Activated naive CD4-positive, alpha-beta T cell treated with anti-CD3 and anti-CD28 coated beads for 36 hours (primary cell): ENCODE measurements at regions not wholly inside any gene's neighbourhood (a gene's known extent, or its start where the extent isn't known, plus 50 kb on each side); places are given as distances from the start of the nearest gene placed in this dataset.

Source experiments
- CTCF ChIA-PET: fragments of 350-600 bp; sonication (Branson Sonifier 250); formaldehyde crosslinking; loops from one replicate; lab custom pipeline; 2021; ENCODE audit warnings: antibody characterized with exemption; lab: Charles Lee
- DNase-seq: peaks from one replicate; pipeline ENCODE4 v3.0.0-alpha.2; 2020
- H3K27ac Mint-ChIP-seq: one replicate; pipeline ENCODE4 v1.8.0; 2021; ENCODE audit warnings: mild to moderate bottlenecking, mixed read lengths
- H3K27me3 Mint-ChIP-seq: one replicate; pipeline ENCODE4 v1.8.0; 2021; ENCODE audit warnings: low read depth, mixed read lengths
- H3K36me3 Mint-ChIP-seq: one replicate; pipeline ENCODE4 v1.8.0; 2021; ENCODE audit warnings: low read depth, mixed read lengths
- H3K4me1 Mint-ChIP-seq: one replicate; pipeline ENCODE4 v1.8.0; 2021; ENCODE audit warnings: low read depth, mixed read lengths
- H3K4me3 Mint-ChIP-seq: one replicate; pipeline ENCODE4 v1.8.0; 2021; ENCODE audit warnings: mild to moderate bottlenecking, moderate library complexity, mixed read lengths
- H3K9me3 Mint-ChIP-seq: one replicate; pipeline ENCODE4 v1.8.0; 2021; ENCODE audit warnings: mixed read lengths
- intact Hi-C: fragments of 100-400 bp; cut with micrococcal nuclease; formaldehyde crosslinking; loops from one replicate; pipeline ENCODE4 v1.15.1; 2023

GRCh38 chr12:4015225-4016091 lies 142.3 kb upstream of the PARP11 start:
- Mint-ChIP-seq H3K27ac (no peak overlapping the region), H3K9me3 (no peaks in the 10 kb centered on the region), H3K4me1 (no peaks in the 10 kb centered on the region), H3K27me3 (no peaks in the 10 kb centered on the region), H3K36me3 (no peaks in the 10 kb centered on the region), H3K4me3 (no peak overlapping the region)
- intact Hi-C loops: no loop called here
- CTCF ChIA-PET: interaction anchor here (1.4 kb wide), 1 partner anchor 130 kb away, joined by 3 read pairs; no protein-coding TSS in a partner anchor
- no peak for DNase-seq

DNA sequence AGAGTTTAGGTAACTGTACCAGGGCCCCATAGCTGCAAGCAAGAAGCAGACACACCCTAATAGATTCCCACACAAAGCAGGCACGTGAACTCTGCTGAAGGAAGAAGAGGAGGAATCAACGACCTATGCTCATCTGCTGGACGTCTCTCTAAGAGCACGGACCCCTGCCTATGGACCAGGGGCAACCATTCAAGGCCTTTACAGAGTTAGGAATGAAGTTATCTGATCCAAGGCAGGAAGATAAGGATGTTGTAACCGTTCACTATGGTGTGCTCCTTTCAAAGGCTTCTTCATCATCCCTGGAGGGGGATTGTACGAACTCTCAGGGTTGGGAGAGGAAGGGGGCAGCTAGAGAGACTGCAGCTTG lies 141.6 kb upstream of the PARP11 start:
- Mint-ChIP-seq H3K27ac (no peak overlapping the region), H3K36me3 (no peaks in the 10 kb centered on the region), H3K27me3 (no peaks in the 10 kb centered on the region), H3K4me3 (no peak overlapping the region), H3K4me1 (no peaks in the 10 kb centered on the region), H3K9me3 (no peaks in the 10 kb centered on the region)
- DNase-seq: no peak
- intact Hi-C loops: no loop called here
- CTCF ChIA-PET: interaction anchor here (1.4 kb wide), 1 partner anchor 129 kb away, joined by 3 read pairs; no protein-coding TSS in a partner anchor

- intact Hi-C loops: no loop called here
- no peak overlapping the region for H3K4me3 Mint-ChIP-seq
- no peaks in the 10 kb centered on the region for H3K27me3 Mint-ChIP-seq
- H3K9me3 Mint-ChIP-seq: no peaks in the 10 kb centered on the region
- CTCF ChIA-PET: interaction anchor here (1.4 kb wide), 1 partner anchor 129 kb away, joined by 3 read pairs; no protein-coding TSS in a partner anchor
- no peaks in the 10 kb centered on the region for H3K4me1 Mint-ChIP-seq
- H3K27ac Mint-ChIP-seq: no peak overlapping the region
- no peaks in the 10 kb centered on the region for H3K36me3 Mint-ChIP-seq
- DNase-seq: no peak
Observed at GRCh38 chr12:4014444-4014843, 141.2 kb upstream of the PARP11 start.

GRCh38 chr12:4012977-4013968 lies 140.1 kb upstream of the PARP11 start:
- no peak for DNase-seq
- Mint-ChIP-seq H3K36me3 (no peaks in the 10 kb centered on the region), H3K4me3 (no peak overlapping the region), H3K27me3 (no peaks in the 10 kb centered on the region), H3K27ac (no peak overlapping the region), H3K9me3 (no peaks in the 10 kb centered on the region), H3K4me1 (no peaks in the 10 kb centered on the region)
- CTCF ChIA-PET: no interaction called here
- intact Hi-C loops: no loop called here

GRCh38 chr12:4012073-4012472 lies 138.9 kb upstream of the PARP11 start:
- intact Hi-C loops: no loop called here
- no peaks in the 10 kb centered on the region for H3K27me3 Mint-ChIP-seq
- H3K9me3 Mint-ChIP-seq: no peaks in the 10 kb centered on the region
- no peak overlapping the region for H3K27ac Mint-ChIP-seq
- no peak for DNase-seq
- no peaks in the 10 kb centered on the region for H3K4me1 Mint-ChIP-seq
- CTCF ChIA-PET: no interaction called here
- H3K36me3 Mint-ChIP-seq: no peaks in the 10 kb centered on the region
- no peak overlapping the region for H3K4me3 Mint-ChIP-seq

DNA sequence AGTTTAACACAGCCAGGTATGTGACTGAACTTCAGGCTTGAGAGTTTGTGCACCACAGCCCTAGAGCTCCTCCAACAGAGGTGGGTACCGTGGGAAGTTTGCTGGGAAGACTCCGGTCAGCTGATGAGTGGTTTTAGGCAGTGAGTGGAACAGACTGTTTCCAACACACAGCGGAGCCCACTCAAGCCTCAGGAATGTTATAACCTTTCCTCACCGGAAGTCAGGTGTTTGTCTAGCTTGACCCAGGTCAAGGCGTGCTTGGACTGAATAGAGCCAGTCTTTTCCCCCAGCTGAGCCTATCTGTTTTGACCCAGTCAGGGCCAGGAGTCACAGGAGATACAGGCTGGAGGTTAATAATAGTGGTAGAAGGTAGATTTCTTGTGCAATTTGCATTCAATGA lies 138.4 kb upstream of the PARP11 start:
- Mint-ChIP-seq H3K27ac (no peak overlapping the region), H3K4me3 (no peak overlapping the region), H3K36me3 (no peaks in the 10 kb centered on the region), H3K27me3 (no peaks in the 10 kb centered on the region), H3K4me1 (no peaks in the 10 kb centered on the region), H3K9me3 (no peaks in the 10 kb centered on the region)
- intact Hi-C loops: no loop called here
- CTCF ChIA-PET: interaction anchor here (0.7 to 1.3 kb wide), 2 partner anchors 18 to 63 kb away, joined by 3 to 7 read pairs; no protein-coding TSS in a partner anchor
- DNase-seq: no peak

GRCh38 chr12:4009979-4010704 lies 136.9 kb upstream of the PARP11 start:
- intact Hi-C loops: no loop called here
- Mint-ChIP-seq H3K27ac (no peak overlapping the region), H3K36me3 (no peaks in the 10 kb centered on the region), H3K27me3 (no peaks in the 10 kb centered on the region), H3K4me1 (no peaks in the 10 kb centered on the region), H3K4me3 (no peak overlapping the region), H3K9me3 (no peaks in the 10 kb centered on the region)
- CTCF ChIA-PET: interaction anchor here (0.6 to 0.8 kb wide), 2 partner anchors 268 to 429 kb away, joined by 3 to 6 read pairs; no protein-coding TSS in a partner anchor
- no peak for DNase-seq

DNA sequence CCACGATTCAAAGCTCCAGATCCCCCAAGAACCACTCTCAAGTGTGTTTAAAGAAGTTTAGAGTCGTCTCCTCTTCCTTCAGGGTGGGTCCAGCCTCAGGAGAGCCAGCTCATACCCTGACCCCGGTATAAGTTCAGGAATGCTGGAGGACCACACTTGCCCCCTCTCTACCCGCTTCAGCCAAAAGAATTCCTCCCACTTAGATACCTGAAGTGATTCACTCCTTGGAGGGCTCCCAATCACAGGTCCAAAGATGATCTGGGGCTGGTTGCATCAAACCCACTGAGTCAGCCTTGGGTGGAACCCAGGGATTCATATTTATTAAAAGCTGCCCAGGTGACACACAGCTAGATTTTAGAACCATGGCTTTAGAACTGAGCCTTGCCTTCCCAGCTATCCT lies 133.5 kb upstream of the PARP11 start:
- no peak overlapping the region for H3K27ac Mint-ChIP-seq
- H3K9me3 Mint-ChIP-seq: no peaks in the 10 kb centered on the region
- intact Hi-C loops: no loop called here
- no peak for DNase-seq
- CTCF ChIA-PET: interaction anchor here (1.5 kb wide), 1 partner anchor 11 kb away, joined by 5 read pairs; no protein-coding TSS in a partner anchor
- no peaks in the 10 kb centered on the region for H3K4me1 Mint-ChIP-seq
- no peaks in the 10 kb centered on the region for H3K36me3 Mint-ChIP-seq
- H3K4me3 Mint-ChIP-seq: no peak overlapping the region
- H3K27me3 Mint-ChIP-seq: no peaks in the 10 kb centered on the region

DNA sequence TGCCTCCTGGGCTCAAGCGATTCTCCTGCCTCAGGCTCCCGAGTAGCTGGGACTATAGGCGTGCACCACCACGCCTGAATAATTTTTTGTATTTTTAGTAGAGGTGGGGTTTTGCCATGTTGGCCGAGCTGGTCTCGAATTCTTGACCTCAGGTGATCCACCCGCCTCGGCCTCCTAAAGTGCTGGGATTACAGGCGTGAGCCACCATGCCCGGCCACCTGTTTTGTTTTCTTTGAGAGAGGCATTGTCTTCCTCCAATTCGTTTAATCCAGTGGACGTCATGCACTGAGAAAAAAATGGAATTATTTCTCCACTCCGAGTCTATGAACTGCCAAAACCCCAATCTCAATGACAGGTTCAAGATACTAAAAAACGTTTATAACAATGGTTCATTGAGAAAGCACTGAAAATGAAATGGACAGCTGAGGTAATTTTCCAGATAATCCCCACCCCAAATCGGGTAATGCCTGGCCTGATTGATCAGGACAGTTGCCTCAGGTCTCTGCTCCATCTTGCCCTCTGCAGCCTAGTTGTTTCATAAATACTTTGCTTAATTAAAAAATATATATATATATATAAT lies 132.7 kb upstream of the PARP11 start:
- H3K4me3 Mint-ChIP-seq: no peak overlapping the region
- no peaks in the 10 kb centered on the region for H3K9me3 Mint-ChIP-seq
- intact Hi-C loops: no loop called here
- DNase-seq: no peak
- H3K27me3 Mint-ChIP-seq: no peaks in the 10 kb centered on the region
- no peaks in the 10 kb centered on the region for H3K36me3 Mint-ChIP-seq
- no peaks in the 10 kb centered on the region for H3K4me1 Mint-ChIP-seq
- H3K27ac Mint-ChIP-seq: no peak overlapping the region
- CTCF ChIA-PET: interaction anchor here (0.6 to 1.5 kb wide), 3 partner anchors 10 to 51 kb away, joined by 3 to 5 read pairs (median 5); no protein-coding TSS in a partner anchor

DNA sequence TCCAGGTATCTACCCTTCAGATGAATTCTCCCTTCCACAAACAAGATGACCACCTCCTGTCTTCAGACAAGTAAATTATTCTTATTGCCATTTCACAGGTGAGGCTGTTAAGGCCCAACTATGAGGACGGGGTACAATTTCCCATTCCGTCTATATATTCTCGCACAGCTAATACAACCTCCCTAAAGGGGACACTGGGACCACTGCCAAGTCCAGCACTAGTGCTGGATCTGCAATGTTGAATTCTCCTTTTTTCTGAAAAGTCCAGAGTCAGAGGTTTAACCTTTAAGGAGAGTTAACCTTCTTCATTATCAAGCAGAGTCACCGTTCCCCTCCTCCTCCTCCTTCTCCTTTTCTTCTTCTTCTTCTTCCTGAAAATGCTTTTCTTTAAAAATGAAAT lies 130.4 kb upstream of the PARP11 start:
- CTCF ChIA-PET: interaction anchor here (0.6 kb wide), 1 partner anchor 22 kb away, joined by 3 read pairs; no protein-coding TSS in a partner anchor

DNA sequence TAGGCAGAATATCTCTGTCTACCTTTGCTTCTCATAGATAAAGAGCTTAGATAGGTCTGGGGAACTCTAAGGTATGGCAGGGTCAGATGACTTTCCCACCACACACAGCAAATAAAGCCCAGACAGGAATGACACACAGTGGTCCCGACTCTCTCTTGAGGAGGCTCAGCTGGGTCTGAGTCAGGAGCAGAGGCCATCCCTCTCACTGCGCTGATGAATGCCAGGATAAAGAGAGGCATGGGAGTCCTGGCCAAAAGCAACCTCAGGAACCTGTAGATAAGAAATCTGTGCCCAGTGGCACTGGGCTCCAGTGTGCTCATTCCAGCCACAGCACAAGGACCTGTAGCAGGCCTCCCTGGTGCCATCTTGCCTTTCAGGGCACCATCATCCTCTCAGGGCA lies 129.4 kb upstream of the PARP11 start:
- Mint-ChIP-seq H3K4me1 (no peaks in the 10 kb centered on the region), H3K27ac (no peak overlapping the region), H3K9me3 (no peaks in the 10 kb centered on the region), H3K4me3 (no peak overlapping the region), H3K27me3 (no peaks in the 10 kb centered on the region), H3K36me3 (no peaks in the 10 kb centered on the region)
- intact Hi-C loops: no loop called here
- CTCF ChIA-PET: interaction anchor here (0.7 to 1.2 kb wide), 2 partner anchors 38 to 118 kb away, joined by 3 read pairs; no protein-coding TSS in a partner anchor
- no peak for DNase-seq

More for the DNA sequence above, 130.4 kb upstream of the PARP11 start:
- Mint-ChIP-seq H3K9me3 (no peaks in the 10 kb centered on the region), H3K4me1 (no peaks in the 10 kb centered on the region), H3K27me3 (no peaks in the 10 kb centered on the region), H3K27ac (no peak overlapping the region), H3K36me3 (no peaks in the 10 kb centered on the region), H3K4me3 (no peak overlapping the region)
- no peak for DNase-seq
- intact Hi-C loops: no loop called here
